ENCODE measurements at regions not wholly inside any gene's neighbourhood (a gene's known extent, or its start where the extent isn't known, plus 50 kb on each side); places are given as distances from the start of the nearest gene placed in this dataset.

DNA sequence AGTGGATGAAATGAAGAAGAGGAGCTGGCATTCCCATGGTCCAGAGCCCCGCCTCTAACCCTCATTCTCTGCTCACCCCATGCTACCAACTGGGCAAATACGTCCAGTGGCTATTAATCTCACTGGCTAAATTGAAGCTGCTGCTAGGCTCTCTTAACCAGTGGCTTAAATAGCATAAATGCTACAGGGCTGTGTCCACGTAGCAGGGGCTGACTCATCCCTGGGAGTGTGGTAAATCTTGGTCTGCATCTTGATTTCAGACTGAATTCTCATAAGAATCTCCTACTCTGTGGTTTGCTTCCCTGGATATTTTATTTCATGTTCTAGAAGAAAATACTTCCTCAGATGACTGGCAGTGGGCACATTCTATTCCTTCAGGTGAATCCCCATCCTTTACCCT lies 193.1 kb upstream of the ARG1 start:
- TF ChIP-seq POLR2A (IDR thresholded peaks at IDR 0.05; ENCODE audit: low read depth, low read length) (no peak), FOS (IDR thresholded peaks at IDR 0.05; ENCODE audit: low read depth, low read length) (no peak), RFX5 (IDR thresholded peaks at IDR 0.05; ENCODE audit: low read depth, low read length) (no peak), MXI1 (IDR thresholded peaks at IDR 0.05; ENCODE audit: borderline replicate concordance, low read depth, low read length) (no peak), MAZ (IDR thresholded peaks at IDR 0.05; ENCODE audit: borderline replicate concordance, low read depth, low read length) (no peak), CEBPB (IDR thresholded peaks at IDR 0.05; ENCODE audit: low read depth, low read length) (no peak)
- TF ChIP-seq, protein P1, sequence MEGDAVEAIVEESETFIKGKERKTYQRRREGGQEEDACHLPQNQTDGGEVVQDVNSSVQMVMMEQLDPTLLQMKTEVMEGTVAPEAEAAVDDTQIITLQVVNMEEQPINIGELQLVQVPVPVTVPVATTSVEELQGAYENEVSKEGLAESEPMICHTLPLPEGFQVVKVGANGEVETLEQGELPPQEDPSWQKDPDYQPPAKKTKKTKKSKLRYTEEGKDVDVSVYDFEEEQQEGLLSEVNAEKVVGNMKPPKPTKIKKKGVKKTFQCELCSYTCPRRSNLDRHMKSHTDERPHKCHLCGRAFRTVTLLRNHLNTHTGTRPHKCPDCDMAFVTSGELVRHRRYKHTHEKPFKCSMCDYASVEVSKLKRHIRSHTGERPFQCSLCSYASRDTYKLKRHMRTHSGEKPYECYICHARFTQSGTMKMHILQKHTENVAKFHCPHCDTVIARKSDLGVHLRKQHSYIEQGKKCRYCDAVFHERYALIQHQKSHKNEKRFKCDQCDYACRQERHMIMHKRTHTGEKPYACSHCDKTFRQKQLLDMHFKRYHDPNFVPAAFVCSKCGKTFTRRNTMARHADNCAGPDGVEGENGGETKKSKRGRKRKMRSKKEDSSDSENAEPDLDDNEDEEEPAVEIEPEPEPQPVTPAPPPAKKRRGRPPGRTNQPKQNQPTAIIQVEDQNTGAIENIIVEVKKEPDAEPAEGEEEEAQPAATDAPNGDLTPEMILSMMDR (conservative IDR thresholded peaks at IDR 0.05; ENCODE audit: low read depth, low read length), result no peak
- TF ChIP-seq, protein P2, sequence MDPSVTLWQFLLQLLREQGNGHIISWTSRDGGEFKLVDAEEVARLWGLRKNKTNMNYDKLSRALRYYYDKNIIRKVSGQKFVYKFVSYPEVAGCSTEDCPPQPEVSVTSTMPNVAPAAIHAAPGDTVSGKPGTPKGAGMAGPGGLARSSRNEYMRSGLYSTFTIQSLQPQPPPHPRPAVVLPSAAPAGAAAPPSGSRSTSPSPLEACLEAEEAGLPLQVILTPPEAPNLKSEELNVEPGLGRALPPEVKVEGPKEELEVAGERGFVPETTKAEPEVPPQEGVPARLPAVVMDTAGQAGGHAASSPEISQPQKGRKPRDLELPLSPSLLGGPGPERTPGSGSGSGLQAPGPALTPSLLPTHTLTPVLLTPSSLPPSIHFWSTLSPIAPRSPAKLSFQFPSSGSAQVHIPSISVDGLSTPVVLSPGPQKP (IDR thresholded peaks at IDR 0.05; ENCODE audit: borderline replicate concordance, low read depth, low read length), result no peak
